ENCODE measurements at regions not wholly inside any gene's neighbourhood (a gene's known extent, or its start where the extent isn't known, plus 50 kb on each side); places are given as distances from the start of the nearest gene placed in this dataset.

DNA sequence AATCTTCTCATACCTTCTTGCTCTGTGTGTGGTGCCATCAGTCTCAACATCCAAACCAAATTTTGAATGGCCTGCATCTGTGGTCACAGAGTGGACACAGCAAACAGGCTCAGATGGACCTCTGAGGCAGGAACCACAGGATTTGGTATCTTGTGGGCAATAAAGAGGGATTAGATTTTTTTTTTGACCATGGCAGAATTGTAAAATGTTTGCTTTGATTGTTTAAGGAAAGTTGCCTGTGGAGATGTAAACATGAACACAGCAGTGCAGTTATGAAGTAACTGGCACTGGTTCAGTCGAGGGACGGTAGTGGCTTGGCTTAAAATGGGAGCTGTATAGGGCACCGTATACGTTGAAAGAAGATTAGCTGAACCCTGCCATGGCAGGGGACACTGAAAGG, 464.7 kb downstream of the SH2D4B start:
- ATAC-seq (no peak), DNase-seq (no peak)
- Histone ChIP-seq H3K4me1 (no peaks in the 10 kb centered on the region), H3K4me3 (no peak overlapping the region), H3K9me3 (no peaks in the 10 kb centered on the region), H3K36me3 (no peaks in the 10 kb centered on the region), H3K27me3 (no peaks in the 10 kb centered on the region), H3K27ac (no peak overlapping the region)
- no peak for TF ChIP-seq POLR2A (IDR thresholded peaks at IDR 0.05)
- no peak for TF ChIP-seq CTCF (IDR thresholded peaks at IDR 0.05 in 4 of 5, conservative IDR thresholded peaks at IDR 0.05 in 1 of 5)
- in situ Hi-C loops (cut with MboI; ENCODE audit: low sequenced_read_pairs in 4 of 4) (no loop called here), intact Hi-C loops (cut with DNase I; ENCODE audit: low total_unique reads) (no loop called here)

- H3K4me1 ChIP-seq = no peaks in the 10 kb centered on the region
- H3K27ac ChIP-seq = no peak overlapping the region
- no peaks in the 10 kb centered on the region for H3K27me3 ChIP-seq
- H3K4me3 ChIP-seq = no peak overlapping the region
- no peak for TF ChIP-seq CTCF (IDR thresholded peaks at IDR 0.05 in 4 of 5, conservative IDR thresholded peaks at IDR 0.05 in 1 of 5)
- TF ChIP-seq POLR2A (IDR thresholded peaks at IDR 0.05) = no peak
- in situ Hi-C loops (cut with MboI; ENCODE audit: low sequenced_read_pairs in 4 of 4) = no loop called here
- intact Hi-C loops (cut with DNase I; ENCODE audit: low total_unique reads) = no loop called here
- DNase-seq (no peak), ATAC-seq (no peak)
- no peaks in the 10 kb centered on the region for H3K36me3 ChIP-seq
- no peaks in the 10 kb centered on the region for H3K9me3 ChIP-seq
Observed at GRCh38 chr10:81007872-81008271, 470.2 kb downstream of the SH2D4B start.

GRCh38 chr10:81008726-81009125, 471.0 kb downstream of the SH2D4B start:
- in situ Hi-C loops (cut with MboI; ENCODE audit: low sequenced_read_pairs in 4 of 4) = no loop called here
- DNase-seq (no peak), ATAC-seq (no peak)
- H3K36me3 ChIP-seq = no peaks in the 10 kb centered on the region
- H3K27me3 ChIP-seq = no peaks in the 10 kb centered on the region
- intact Hi-C loops (cut with DNase I; ENCODE audit: low total_unique reads) = no loop called here
- no peaks in the 10 kb centered on the region for H3K4me1 ChIP-seq
- no peaks in the 10 kb centered on the region for H3K9me3 ChIP-seq
- TF ChIP-seq POLR2A (IDR thresholded peaks at IDR 0.05) (no peak), CTCF (IDR thresholded peaks at IDR 0.05 in 4 of 5, conservative IDR thresholded peaks at IDR 0.05 in 1 of 5) (no peak)
- H3K27ac ChIP-seq = no peak overlapping the region
- no peak overlapping the region for H3K4me3 ChIP-seq

GRCh38 chr10:81009296-81009695, 471.6 kb downstream of the SH2D4B start:
- intact Hi-C loops (cut with DNase I; ENCODE audit: low total_unique reads) (no loop called here), in situ Hi-C loops (cut with MboI; ENCODE audit: low sequenced_read_pairs in 4 of 4) (no loop called here)
- Histone ChIP-seq H3K4me3 (no peak overlapping the region), H3K36me3 (no peaks in the 10 kb centered on the region), H3K4me1 (no peaks in the 10 kb centered on the region), H3K27me3 (no peaks in the 10 kb centered on the region), H3K9me3 (no peaks in the 10 kb centered on the region), H3K27ac (no peak overlapping the region)
- ATAC-seq (no peak), DNase-seq (no peak)
- TF ChIP-seq POLR2A (IDR thresholded peaks at IDR 0.05) (no peak), CTCF (IDR thresholded peaks at IDR 0.05 in 4 of 5, conservative IDR thresholded peaks at IDR 0.05 in 1 of 5) (no peak)

GRCh38 chr10:81013771-81014170, 476.1 kb downstream of the SH2D4B start:
- no peak for DNase-seq
- no peak for ATAC-seq
- no peaks in the 10 kb centered on the region for H3K36me3 ChIP-seq
- H3K4me3 ChIP-seq = no peak overlapping the region
- no peaks in the 10 kb centered on the region for H3K4me1 ChIP-seq
- H3K9me3 ChIP-seq = no peaks in the 10 kb centered on the region
- H3K27me3 ChIP-seq = no peaks in the 10 kb centered on the region
- TF ChIP-seq POLR2A (IDR thresholded peaks at IDR 0.05) (no peak), CTCF (IDR thresholded peaks at IDR 0.05 in 4 of 5, conservative IDR thresholded peaks at IDR 0.05 in 1 of 5) (no peak)
- intact Hi-C loops (cut with DNase I; ENCODE audit: low total_unique reads) = no loop called here
- in situ Hi-C loops (cut with MboI; ENCODE audit: low sequenced_read_pairs in 4 of 4) = no loop called here
- H3K27ac ChIP-seq = no peak overlapping the region
